NCI-H1092 (cell line): ENCODE measurements at regions not wholly inside any gene's neighbourhood (a gene's known extent, or its start where the extent isn't known, plus 50 kb on each side); places are given as distances from the start of the nearest gene placed in this dataset.

Experiments
- DNase-seq: peaks from one replicate; lab custom pipeline; 2025; lab: John Stamatoyannopoulos, UW

DNA sequence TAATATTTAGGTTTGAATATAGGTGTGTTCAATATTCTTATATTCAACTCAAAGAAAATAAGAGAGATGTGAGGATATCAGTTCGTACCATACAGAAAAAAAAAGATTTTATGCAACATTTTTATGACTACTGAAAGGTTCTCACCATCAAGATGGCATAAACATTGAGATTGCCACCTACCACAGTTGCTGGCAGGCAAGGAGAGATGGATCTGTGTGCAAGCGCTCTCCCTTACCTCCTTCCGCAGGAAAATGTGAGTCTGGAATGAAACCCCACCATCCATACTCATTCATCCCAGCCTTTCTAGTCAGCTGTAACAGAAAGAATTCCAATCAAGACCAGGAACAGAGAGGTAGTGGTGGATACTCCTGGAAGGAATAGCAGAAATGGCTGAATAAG lies 376.9 kb downstream of the PPP3CA start:
- DNase-seq, result no peak

DNA sequence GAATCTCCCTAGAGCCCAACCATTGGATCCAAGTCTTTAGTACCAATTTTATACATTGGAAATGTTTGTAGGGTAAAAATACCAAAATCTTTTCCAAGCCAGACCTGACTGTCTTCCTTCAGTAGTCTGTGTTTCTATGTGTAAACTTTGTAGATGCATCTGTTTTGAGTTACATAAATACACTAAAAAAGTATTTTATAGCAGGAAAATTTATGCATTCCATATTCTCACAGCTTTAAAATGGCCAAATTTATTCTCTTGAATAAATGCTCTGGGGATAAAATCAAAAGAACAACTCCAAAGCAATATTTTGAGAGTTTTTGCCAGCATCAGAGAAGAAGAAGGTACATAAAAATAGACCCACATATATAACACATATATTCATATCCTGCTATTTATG lies 377.4 kb downstream of the PPP3CA start:
- no peak for DNase-seq

DNA sequence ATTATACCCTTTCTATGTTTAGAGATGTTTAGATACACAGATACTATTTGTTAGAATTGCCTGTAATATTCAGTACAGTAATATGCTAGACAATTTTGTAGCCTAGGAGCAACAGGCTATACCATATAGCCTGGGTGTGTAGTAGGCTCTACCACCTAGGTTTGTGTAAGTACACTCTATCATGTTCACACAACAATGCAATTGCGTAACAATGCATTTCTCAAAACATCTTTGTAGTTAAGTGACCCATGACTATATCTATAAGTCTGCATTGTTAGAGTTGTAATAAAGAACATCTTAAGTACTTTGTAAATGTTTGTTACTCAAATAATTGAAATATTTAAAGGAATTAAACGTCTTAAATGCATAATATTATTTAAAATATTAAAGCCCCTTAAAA lies 379.3 kb downstream of the PPP3CA start:
- no peak for DNase-seq

DNA sequence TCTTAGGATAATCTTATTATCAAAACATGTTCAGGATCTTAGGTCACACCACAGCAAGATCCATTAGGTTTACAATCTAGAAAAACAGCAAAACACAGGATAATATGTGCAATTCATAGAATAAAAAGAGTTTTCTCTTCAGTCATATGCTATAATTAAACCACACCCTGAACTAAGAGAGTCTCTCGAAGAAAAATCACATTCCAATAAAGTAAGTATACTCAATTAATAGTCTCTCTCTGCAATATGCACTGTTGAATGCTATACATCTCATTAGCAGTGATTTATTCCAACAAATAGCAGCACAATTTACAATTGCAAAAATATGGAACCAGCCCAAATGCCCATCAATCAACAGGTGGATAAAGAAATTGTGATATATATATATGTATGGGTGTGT lies 383.7 kb downstream of the PPP3CA start:
- no peak for DNase-seq

DNA sequence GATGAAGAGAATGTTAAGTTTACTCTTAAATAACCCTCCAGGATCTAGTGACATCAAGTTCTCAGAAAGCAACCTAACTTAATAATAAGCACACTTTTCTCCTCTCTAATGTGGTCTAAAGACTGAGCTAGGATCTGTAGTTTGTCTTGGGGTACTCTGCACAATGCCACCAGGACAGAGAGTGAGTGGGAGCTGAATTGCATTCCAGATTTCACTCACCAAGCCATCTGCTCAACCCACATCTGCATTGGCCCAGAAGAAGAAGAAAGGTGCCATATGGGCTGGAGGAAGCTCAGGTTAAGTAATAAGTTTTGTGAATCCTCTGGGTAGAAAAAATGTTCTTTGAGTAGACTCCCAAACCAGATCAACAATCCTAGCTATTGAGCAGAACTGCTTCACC lies 384.6 kb downstream of the PPP3CA start:
- DNase-seq, result no peak

DNA sequence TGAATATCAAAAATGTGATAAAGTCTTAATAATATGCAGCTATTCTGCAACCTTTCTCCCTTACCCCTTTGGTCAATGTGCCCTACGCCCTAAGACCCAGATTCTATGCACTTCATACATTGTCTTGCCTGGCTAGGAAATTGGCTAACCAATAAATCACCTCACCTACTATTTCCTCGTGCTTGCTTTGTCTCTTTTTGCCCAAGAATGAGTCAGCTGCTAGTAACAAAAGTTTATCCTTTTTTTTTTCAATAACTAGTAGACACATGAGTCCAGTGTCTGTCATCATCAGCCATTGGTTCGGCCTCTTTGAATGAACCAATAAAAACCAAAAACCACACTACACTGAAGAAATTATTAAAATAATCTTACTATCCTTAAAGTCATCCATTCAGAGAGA lies 387.1 kb downstream of the PPP3CA start:
- no peak for DNase-seq

DNA sequence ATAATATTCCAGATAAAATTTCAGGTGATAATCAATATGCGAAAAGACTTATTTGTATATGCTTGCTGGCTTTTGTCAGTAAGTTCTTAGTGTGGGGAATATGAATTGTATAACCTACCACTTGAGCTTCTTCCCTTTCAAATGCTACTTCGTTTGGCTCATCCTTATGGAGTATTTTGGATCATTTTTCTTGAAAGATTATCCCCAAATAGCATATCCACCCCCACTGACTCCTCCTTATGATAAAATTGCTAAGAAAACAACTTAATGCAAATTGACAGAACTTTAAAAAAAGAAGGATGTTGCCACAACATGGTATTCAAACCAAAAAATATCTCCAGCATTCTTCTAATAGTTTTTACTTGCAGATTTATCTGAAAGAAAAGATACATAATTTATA lies 393.3 kb downstream of the PPP3CA start:
- no peak for DNase-seq

DNA sequence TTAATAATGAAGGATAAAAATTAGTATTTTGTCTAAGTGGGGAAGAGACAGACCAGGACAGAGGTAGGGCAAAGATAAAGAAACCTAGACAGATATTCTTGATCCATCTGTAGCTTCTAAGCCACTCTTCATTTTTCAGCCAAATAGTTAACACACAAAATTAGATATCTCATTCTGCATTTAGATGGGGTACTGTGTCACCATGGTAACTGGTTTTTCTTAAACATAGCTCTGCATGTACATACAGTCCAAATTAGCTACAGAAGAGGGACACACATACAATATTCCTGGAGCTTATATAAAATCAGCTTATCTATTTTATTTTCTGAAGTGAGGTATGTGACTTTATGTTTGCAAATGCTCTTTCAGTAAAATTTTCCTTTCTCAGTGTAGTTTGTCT lies 393.7 kb downstream of the PPP3CA start:
- DNase-seq, result no peak

DNA sequence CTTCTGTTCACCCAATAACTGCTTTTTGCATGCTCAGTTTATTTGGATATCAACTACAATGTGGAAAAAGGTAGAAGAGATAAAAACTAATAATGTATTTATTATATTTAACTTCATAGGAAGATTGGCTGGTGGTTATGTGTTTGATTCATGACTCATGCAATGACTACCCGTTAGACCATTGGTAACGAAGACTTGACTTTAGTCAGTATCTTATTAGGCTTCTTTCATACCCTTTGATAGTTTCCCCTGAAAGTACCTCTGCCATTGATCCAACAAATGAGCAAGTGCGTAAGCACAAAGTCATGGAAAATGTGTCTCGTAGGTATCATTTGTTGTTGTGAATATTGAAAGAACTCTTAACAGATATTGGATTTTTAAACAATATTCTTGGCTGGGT lies 394.7 kb downstream of the PPP3CA start:
- DNase-seq, result no peak

DNA sequence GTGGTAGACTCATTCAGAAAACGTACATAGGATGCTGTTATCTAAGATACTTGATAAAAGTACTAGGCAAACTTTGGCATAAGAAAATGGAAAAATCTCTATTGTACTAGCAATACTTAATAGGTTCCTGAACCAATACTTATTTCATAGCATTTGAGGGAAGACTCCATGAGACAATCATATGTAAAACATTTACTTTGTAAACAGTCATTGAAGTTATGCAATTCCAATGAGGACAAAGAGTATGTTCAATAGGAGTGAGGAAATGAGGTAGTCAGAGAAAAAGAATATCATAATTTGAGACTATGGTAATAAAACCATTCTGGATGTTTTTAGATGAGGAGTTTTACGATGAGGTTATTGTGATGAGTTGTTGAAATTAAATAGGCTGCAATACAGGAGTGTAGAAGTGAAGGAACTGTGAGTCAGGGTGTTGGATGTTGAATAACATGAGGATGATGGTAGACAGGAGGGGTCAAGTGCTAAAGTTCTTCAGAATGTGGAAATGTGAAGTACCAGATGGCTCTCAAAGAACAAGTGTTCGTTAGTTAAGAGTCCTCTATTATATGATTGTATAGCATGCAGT lies 397.9 kb downstream of the PPP3CA start:
- DNase-seq, result no peak

DNA sequence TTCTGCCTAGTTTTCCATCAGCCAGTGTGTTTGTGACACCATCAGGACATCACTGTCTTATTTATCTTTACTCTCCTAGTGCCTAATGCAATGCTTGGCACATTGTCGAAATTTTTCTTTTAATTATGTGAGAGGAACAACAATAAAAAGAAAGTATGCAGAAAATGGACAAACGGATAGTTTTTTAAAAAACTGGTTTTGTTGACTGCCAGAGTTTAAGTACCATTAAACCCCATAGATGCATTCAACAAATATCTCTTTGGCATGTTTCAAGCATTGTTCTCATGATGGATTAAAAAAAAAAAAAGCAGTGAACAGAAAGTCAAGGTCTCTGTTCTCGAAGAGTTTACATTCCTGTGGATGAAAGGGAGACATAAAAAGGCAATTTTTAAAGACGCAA lies 398.4 kb downstream of the PPP3CA start:
- no peak for DNase-seq

DNA sequence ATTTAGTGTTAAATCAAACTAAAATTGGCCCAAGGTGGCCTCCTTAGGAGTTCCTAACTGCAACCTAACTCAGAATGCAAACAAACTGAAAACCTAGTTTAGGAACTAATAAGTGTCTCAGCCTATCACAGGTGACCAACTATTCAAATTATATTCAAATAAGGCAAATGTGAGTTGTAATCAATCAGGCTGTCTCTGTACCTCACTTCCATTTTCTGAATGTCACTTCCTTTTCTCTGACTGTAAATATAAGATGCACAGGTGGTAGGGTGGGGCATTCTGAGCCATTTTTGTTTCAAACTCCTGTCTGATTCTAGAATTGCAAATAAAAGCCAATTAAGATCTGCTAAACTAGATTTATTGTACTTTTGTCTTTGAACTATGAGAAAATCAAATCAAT lies 401.5 kb downstream of the PPP3CA start:
- DNase-seq, result no peak

DNA sequence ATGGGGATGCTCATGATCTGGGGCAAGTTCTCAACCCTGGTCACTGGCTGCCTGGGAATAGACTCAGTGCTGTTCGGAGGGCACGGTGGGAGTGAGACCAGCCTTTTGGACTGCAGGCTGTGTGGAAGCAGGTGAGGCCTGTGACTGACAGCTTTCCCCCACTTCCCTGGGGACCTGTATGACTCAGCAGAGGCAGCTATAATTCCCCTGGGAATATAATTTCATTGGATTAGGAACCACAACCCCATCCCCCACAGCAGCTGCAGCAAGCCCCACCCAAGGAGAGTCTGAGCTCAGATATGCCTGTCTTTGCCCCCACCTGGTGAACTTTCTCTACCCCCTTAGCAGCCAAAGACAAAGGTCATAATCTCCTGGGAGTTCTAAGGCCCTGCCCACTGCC lies 408.6 kb downstream of the PPP3CA start:
- no peak for DNase-seq

DNA sequence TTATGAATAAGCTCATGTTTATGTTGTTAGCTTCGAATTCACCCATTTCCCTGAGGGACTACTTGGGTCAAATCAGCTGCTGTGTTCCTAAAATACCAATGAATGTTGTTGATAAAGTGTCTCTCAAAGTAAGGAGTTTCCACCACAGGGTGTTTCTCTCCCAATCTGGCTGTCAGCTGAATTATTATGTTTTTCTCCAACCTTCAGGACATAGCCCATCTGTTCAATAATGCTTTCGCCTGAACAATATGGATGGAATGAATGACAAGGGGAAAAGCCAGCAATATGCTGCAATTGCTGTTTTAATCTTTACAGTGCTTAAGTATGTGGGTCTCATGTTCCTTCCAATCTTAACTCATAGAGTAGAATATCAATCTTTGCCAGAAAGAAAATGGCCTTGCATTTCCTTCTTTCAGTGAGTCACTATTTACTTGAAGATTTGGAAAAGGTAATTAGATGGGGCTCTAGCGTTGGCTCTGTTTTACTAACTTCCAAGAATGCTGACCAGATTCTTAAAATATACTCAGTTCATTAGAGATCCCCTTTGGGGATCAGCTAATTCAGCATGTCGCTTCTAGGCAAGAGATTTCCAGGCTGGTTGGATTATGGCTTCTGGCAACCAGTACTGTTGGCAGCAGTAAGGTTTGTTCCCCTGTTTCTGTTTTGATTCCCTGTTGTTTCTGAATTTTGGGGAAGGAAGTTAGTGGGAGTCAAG lies 410.5 kb downstream of the PPP3CA start:
- no peak for DNase-seq

DNA sequence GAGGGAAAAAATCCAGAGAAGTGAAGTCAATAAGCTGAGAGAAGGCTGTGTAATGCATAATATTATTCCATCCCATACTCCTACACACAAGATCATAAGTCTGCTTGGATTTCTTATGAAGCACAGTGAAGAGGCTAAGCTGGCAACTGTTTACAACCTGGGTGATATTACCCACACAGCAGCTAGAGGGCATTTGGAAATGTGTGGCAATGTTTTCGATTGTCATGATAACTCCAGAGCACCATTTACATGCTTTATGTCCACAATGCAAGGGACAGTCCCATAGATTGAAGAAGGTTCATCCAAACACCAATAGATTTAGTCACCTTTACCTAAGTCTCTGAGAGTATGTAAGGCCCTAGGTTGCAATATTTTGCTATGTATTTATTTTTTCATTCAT lies 412.2 kb downstream of the PPP3CA start:
- no peak for DNase-seq

DNA sequence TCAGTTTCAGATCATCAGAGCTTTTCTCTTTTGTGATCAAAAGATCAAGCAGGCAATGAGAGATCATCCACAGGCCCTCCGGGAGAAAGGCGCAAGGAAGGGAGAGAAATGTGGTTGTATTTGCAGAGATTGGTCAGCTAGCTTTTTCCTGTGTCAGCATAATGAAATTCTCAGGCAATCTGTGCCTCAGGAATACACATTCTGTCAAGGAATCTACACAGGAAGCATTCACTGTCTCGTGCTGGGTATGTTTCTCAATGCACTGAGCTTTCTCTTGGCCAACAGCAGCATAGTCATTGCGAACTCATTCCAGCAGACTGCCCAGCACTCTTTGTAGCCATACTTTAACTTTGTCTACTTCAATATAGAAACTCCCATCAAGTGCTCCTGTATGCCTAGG lies 413.7 kb downstream of the PPP3CA start:
- no peak for DNase-seq

DNA sequence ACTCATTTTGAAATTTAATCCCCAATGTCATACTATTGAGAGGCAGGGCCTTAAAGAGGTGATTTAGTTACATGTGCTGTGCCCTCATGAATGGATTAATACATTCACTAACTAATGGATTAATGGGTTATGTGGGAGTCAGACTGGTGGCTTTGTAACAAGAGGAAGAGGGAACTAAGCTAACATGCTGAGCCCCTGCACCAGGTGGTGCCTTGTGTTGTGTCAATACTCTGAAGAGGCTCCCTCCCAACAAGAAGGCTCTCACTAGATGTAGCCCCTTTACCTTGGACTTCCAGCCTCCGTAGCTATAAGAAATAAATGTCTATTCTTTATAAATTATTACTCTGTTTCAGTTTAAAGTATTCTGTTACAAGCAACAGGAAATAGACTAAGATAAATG lies 411.9 kb upstream of the EMCN start:
- peak; percentile 40 for DNase-seq

DNA sequence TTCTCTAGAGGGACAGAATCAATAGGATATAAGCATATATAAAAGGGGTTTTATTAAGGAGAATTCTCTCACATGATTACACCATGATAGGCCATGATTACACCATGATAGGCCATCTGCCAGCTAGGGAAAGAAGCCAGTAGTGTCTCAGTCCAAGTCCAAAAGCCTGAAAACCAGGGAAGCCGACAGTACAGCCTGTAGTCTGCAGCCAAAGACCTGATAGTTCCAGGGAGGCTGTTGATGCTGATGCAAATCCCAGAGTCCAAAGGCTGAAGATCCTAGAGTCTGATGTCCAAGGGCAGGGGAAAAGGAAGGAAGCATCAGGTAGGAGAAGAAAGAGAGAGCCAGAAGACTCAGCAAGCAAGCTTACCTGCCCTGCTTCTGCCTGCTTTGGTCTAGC lies 411.3 kb upstream of the EMCN start:
- peak; percentile 11 for DNase-seq

DNA sequence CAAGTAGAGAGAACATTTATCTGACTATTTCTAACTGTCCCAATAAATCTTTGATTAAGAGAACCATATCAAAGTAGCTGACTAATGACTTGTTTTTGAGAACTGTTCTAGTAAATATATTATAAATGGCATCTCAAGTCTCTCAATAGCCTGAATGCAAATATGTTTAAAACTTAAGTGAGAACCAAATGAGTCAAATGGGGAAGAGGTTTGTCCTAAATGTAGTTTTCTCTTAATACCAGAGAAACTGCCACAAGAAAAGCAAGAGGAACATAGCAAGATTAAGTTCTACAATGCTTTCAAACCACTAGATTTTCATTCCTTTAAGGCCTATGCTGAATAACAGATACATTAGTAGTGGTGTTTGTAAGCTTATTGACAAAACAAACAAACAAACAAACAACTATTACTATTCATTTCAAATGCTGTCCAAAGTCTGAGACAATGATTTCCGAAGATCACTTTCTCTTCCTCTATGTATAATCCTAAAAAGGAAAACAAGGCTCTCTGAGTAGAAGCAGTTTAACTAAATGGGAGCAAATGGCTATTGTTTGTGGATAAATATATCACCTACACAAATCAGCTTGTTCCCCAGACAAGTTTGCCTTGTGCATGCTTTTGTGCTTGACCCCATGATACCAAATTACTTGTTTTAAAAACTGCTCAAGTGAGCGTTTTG lies 408.4 kb upstream of the EMCN start:
- DNase-seq, result no peak

DNA sequence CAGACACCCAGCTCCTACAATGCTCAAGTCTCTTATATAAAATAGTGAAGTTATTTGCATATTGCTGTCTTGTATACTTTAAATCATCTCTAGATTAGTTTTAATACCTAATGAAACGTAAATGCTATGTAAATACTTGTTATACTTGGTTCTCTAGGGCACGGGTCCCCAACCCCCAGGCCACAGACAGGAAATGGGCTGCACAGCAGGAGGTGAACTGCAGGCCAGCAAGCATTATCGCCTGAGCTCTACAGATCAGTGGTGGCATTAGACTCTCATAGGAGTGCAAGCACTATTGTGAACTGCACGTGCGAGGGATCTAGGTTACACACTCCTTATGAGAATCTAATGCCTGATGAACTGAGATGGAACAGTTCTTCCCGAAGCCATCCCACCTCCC lies 395.9 kb upstream of the EMCN start:
- DNase-seq, result no peak

DNA sequence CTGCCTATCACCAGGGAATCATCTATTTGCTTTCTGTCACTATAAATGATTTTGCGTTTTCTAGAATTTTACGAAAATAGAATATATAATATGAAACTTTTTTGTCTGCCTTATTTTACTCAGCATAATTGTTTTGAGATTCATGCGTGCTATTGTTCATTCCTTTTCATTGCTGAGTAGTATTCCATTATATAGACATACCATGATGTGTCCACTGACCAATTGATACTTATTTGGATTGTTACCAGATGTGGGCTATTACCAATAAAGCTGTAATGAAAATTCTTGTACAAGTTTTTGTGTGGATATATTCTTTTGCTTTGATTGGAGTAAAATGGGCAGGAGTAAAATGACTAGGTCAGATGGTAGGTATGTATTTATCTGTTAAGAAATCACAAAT lies 390.7 kb upstream of the EMCN start:
- no peak for DNase-seq

DNA sequence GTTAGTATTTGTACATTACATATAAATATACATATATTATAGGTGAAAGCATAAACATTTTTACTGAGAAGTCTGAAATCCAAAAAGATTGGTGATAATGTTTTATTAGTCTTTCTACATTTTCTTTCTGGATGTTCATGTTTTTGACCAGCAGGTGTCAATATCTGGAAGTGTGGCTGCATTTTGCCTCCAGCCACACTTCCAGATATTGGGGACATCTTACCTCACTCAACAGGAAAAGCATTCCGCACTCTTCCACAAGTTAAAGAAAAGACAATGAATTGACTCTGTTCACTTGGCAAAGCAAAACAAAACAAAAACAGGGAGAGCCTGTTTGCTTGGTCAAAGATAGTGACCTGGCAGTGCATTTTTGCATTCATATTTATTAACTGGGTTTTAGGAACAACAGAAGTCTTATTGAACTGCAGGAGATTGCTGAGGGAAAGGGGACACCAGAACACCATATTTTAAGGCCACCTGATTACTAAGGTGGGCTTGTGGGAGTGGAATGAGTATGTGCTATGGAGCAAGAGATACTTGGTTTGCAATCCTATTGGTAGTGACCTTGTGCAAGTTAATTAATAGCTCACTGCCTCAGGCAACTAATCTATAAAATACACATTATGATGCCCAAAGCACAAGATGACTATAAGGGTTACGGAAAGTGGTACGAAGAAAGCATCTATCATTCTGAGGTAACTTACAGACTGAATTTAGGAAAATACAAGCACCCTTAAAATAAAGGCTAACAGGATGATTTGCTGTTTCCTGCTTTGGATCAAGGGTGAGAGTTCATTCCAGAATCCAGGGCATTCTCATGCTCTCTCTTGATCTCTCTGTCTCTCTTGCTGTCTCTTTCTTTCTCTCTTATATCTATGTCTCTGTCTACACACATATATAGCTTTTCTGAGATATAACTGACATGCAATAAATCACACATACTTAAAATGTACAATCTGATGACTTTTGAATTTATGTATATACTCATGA lies 389.9 kb upstream of the EMCN start:
- no peak for DNase-seq

DNA sequence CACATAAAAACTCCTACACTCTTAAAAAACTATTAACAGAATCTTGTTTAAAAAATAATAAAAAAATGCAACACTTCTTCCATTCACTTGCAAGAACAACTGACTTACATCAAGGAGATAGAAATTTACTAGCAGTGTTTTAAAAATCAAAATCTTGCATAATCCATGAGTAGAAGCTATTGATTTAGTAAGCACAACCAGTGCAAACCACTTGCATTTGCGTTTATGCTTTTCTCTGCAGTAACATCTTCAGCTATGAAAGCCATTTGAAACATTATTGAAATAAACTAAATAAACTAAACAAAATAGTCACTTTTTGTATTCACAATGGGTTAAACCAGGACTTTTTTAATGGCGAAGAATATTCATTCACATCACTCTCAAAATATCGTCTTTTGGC lies 389.2 kb upstream of the EMCN start:
- no peak for DNase-seq
